Uterus (tissue), 2 donors: ENCODE measurements at regions not wholly inside any gene's neighbourhood (a gene's known extent, or its start where the extent isn't known, plus 50 kb on each side); places are given as distances from the start of the nearest gene placed in this dataset.

Experiments
- POLR2A ChIP-seq, 2 donors: fragments of 450-650 bp; IDR thresholded peaks; one replicate each; pipeline ENCODE4 v1.6.1; 2016; ENCODE audit warnings: antibody characterized with exemption in 2 of 2, mild to moderate bottlenecking in 1 of 2, moderate library complexity in 1 of 2
- TF ChIP-seq, protein P1 (sequence below), 4 experiments: fragments of 200-600 bp in 2 of 4; fragments of 450-650 bp in 2 of 4; sonication (generic) in 2 of 4; IDR thresholded peaks; one replicate each; pipeline ENCODE4 v1.5.1; 2016 to 2019; ENCODE audit warnings: antibody characterized with exemption in 4 of 4, mild to moderate bottlenecking in 2 of 4, moderate library complexity in 1 of 4

- TF ChIP-seq, protein P1, sequence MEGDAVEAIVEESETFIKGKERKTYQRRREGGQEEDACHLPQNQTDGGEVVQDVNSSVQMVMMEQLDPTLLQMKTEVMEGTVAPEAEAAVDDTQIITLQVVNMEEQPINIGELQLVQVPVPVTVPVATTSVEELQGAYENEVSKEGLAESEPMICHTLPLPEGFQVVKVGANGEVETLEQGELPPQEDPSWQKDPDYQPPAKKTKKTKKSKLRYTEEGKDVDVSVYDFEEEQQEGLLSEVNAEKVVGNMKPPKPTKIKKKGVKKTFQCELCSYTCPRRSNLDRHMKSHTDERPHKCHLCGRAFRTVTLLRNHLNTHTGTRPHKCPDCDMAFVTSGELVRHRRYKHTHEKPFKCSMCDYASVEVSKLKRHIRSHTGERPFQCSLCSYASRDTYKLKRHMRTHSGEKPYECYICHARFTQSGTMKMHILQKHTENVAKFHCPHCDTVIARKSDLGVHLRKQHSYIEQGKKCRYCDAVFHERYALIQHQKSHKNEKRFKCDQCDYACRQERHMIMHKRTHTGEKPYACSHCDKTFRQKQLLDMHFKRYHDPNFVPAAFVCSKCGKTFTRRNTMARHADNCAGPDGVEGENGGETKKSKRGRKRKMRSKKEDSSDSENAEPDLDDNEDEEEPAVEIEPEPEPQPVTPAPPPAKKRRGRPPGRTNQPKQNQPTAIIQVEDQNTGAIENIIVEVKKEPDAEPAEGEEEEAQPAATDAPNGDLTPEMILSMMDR (IDR thresholded peaks at IDR 0.05): no peak
- no peak for TF ChIP-seq POLR2A (IDR thresholded peaks at IDR 0.05)
Measured at GRCh38 chr4:15197005-15197404, 194.7 kb downstream of the CPEB2 start.
